Ascending aorta (tissue), 2 donors: ENCODE measurements at regions not wholly inside any gene's neighbourhood (a gene's known extent, or its start where the extent isn't known, plus 50 kb on each side); places are given as distances from the start of the nearest gene placed in this dataset.
"Not testable (repeated sequence)": the region's sequence is repeated elsewhere in the genome, so short reads cannot be mapped to it uniquely, and the experiment has no call there.

Experiments
- DNase-seq, 2 donors: peaks; one replicate each; pipeline ENCODE4 v3.0.0-alpha.2; 2019; ENCODE audit warnings: low spot score in 2 of 2
- H3K27ac ChIP-seq, 2 donors: fragments of 200-600 bp; sonication (generic); one replicate each; pipeline ENCODE4 v1.5.1; 2016 to 2017; ENCODE audit warnings: mild to moderate bottlenecking in 1 of 2
- H3K27me3 ChIP-seq: fragments of 200-600 bp; sonication (generic); one replicate; pipeline ENCODE4 v1.5.1; 2017
- H3K36me3 ChIP-seq, 2 donors: fragments of 200-600 bp; sonication (generic); one replicate each; pipeline ENCODE4 v1.5.1; 2016
- H3K4me1 ChIP-seq, 2 donors: fragments of 200-600 bp; sonication (generic); one replicate each; pipeline ENCODE4 v1.5.1; 2016 to 2017; ENCODE audit warnings: mild to moderate bottlenecking in 1 of 2
- H3K4me3 ChIP-seq, 2 donors: fragments of 200-600 bp; sonication (generic); one replicate each; pipeline ENCODE4 v1.5.1; 2016 to 2017; ENCODE audit warnings: mild to moderate bottlenecking in 1 of 2
- H3K9me3 ChIP-seq, 2 donors: fragments of 200-600 bp; sonication (generic); one replicate each; pipeline ENCODE4 v1.5.1; 2016
- CTCF ChIP-seq, 3 experiments: fragments of 200-600 bp in 2 of 3; fragments of 450-650 bp in 1 of 3; sonication (generic) in 2 of 3; IDR thresholded peaks; one replicate each; pipeline ENCODE4 v1.5.1; 2016 to 2019; ENCODE audit warnings: antibody characterized with exemption in 3 of 3, mild to moderate bottlenecking in 1 of 3, moderate library complexity in 1 of 3
- intact Hi-C: fragments of 100-400 bp; cut with DNase I; formaldehyde crosslinking; loops from one replicate; pipeline ENCODE4 v1.15.1; 2023

- no peak for TF ChIP-seq CTCF (IDR thresholded peaks at IDR 0.05)
- intact Hi-C loops = no loop called here
- Histone ChIP-seq H3K4me1 (no peaks in the 10 kb centered on the region), H3K9me3 (no peaks in the 10 kb centered on the region), H3K4me3 (no peak overlapping the region), H3K36me3 (no peaks in the 10 kb centered on the region), H3K27ac (no peak overlapping the region), H3K27me3 (no peaks in the 10 kb centered on the region)
- DNase-seq = no peak
These were observed 342.2 kb upstream of the ZNF608 start for GRCh38 chr5:125088522-125089105.

- H3K36me3 ChIP-seq, intact Hi-C loops, H3K27ac ChIP-seq, H3K27me3 ChIP-seq, H3K9me3 ChIP-seq, DNase-seq, H3K4me1 ChIP-seq, H3K4me3 ChIP-seq: not testable (repeated sequence)
These were observed 345.7 kb upstream of the ZNF608 start for GRCh38 chr5:125092138-125092537.

- TF ChIP-seq CTCF (IDR thresholded peaks at IDR 0.05) = no peak
- H3K9me3 ChIP-seq = peaks cover 0 to 5% of the 10 kb centered on the region in 2 donors
- intact Hi-C loops = no loop called here
- no peak for DNase-seq
- H3K4me3 ChIP-seq = no peak overlapping the region
- H3K27ac ChIP-seq = no peak overlapping the region
- no peaks in the 10 kb centered on the region for H3K36me3 ChIP-seq
- no peaks in the 10 kb centered on the region for H3K4me1 ChIP-seq
- no peaks in the 10 kb centered on the region for H3K27me3 ChIP-seq
These were observed 347.3 kb upstream of the ZNF608 start for GRCh38 chr5:125093776-125094175.

- intact Hi-C loops = no loop called here
- no peaks in the 10 kb centered on the region for H3K36me3 ChIP-seq
- no peak for DNase-seq
- no peaks in the 10 kb centered on the region for H3K4me1 ChIP-seq
- H3K4me3 ChIP-seq = no peak overlapping the region
- peaks cover 0 to 5% of the 10 kb centered on the region in 2 donors for H3K9me3 ChIP-seq
- H3K27ac ChIP-seq = no peak overlapping the region
- no peaks in the 10 kb centered on the region for H3K27me3 ChIP-seq
- no peak for TF ChIP-seq CTCF (IDR thresholded peaks at IDR 0.05)
These were observed 353.9 kb upstream of the ZNF608 start for GRCh38 chr5:125100342-125100741.

GRCh38 chr5:125100951-125101350 is 354.5 kb upstream of the ZNF608 start:
- intact Hi-C loops = no loop called here

GRCh38 chr5:125103459-125103858 is 357.0 kb upstream of the ZNF608 start:
- TF ChIP-seq CTCF (IDR thresholded peaks at IDR 0.05) = no peak
- Histone ChIP-seq H3K27me3 (no peaks in the 10 kb centered on the region), H3K4me3 (no peak overlapping the region), H3K36me3 (no peaks in the 10 kb centered on the region), H3K27ac (no peak overlapping the region), H3K9me3 (no peaks in the 10 kb centered on the region), H3K4me1 (no peaks in the 10 kb centered on the region)
- DNase-seq = no peak
- intact Hi-C loops = no loop called here

More at GRCh38 chr5:125100951-125101350, 354.5 kb upstream of the ZNF608 start:
- H3K4me3 ChIP-seq = no peak overlapping the region
- no peak for DNase-seq
- no peak overlapping the region for H3K27ac ChIP-seq
- H3K27me3 ChIP-seq = no peaks in the 10 kb centered on the region
- no peak for TF ChIP-seq CTCF (IDR thresholded peaks at IDR 0.05)
- peaks cover 0 to 3% of the 10 kb centered on the region in 2 donors for H3K9me3 ChIP-seq
- no peaks in the 10 kb centered on the region for H3K4me1 ChIP-seq
- no peaks in the 10 kb centered on the region for H3K36me3 ChIP-seq
